NCI-H526 (cell line): ENCODE measurements at regions not wholly inside any gene's neighbourhood (a gene's known extent, or its start where the extent isn't known, plus 50 kb on each side); places are given as distances from the start of the nearest gene placed in this dataset.

ENCODE experiments used
- DNase-seq, 2 experiments: peaks; one replicate each; lab custom pipeline; 2025; lab: John Stamatoyannopoulos, UW

DNA sequence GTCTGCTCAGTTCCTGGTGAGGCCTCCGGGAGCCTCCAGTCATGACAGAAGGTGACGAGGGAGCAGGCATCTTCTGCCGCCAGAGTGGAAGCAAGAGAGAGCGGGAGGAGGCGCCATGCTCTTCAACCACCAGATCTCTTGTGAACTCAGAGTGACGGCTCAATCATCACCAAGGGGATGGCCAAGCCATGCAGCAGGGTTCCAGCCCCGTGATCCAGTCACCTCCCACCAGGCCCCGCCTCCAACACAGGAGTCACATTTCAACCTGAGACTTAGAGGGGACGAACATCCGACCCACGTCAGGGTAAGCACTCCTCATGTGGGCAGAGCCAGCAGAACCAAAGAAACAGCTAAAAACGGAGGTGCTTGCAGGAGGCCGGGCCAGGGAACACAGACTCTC lies 1470.5 kb downstream of the BRD1 start:
- DNase-seq: no peak

DNA sequence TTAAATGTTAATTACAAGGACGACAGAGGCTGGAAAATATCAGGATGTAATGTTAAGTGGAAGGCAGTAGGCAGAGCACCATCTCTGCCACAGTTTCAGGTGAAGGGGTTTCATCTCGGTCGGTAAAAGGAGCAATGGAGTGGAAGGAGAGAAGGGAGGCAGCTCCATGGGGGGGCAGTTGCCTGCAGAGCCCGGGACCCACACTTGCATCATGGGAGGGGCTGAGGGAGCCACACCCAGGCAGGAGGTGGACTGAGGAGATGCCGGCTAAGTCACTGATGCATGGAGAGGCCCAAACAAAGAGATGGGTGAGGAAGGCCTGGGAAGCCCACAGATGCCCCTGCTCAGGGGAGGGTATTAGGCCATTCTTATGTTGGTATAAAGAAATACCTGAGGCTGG lies 1470.9 kb downstream of the BRD1 start:
- DNase-seq: no peak

DNA sequence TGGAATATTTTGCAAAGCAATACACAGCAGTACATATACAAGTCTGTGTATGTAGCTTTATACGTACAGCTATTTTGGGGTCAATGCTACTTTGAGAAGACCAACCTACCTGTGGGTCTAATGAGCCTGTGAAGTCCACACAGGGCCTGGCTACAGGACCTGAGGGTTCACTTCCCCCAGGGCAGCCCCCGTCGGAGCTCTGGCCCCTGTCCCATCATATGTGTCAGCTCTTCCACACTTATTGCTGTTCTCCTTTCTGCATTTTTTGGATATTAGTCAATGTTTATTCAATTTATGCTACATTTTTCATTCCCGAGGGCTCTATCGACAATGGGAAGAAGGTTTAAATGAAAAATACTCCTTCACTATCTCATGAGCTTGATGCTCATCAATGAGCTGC lies 1473.6 kb downstream of the BRD1 start:
- no peak for DNase-seq

DNA sequence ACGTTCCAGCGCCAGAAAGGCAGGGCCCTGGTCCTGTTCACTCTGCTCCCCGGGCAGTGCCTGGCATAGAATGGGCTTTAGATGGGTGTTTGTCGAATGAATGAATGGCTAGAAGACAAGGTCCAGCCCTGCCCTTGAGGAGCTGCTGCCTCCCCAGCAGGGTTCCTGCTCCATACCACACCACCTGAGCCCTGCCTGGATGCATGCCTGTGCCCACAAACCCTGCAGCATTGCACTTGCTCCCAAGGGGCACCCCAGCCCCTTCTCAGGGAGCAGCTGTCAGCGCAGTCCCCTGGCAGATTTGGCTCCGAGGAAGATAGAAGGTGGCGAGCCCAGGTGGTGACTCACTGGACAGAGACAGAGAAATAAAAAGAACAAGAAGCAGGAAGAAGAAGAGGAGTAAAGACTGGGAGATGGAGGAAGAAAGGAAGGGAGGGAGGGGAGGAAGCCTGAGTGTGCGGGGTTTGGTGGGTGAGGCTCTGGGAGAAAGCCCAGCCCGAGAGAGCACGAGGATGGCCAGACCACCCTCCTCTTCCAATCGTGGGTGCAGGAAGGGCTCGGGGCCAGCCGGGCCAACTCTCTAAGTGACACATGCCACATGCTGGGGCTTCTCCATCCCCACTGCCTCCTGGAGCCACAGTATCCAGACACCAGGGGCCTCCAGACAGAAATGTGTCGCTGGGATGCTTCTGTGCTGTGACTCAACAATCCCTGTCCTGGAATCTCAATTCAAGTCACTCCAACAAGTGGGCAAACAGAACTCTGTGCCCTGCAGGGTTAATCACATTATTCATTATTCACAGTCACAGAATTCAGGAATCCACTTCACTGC lies 1474.3 kb downstream of the BRD1 start:
- DNase-seq: no peak

DNA sequence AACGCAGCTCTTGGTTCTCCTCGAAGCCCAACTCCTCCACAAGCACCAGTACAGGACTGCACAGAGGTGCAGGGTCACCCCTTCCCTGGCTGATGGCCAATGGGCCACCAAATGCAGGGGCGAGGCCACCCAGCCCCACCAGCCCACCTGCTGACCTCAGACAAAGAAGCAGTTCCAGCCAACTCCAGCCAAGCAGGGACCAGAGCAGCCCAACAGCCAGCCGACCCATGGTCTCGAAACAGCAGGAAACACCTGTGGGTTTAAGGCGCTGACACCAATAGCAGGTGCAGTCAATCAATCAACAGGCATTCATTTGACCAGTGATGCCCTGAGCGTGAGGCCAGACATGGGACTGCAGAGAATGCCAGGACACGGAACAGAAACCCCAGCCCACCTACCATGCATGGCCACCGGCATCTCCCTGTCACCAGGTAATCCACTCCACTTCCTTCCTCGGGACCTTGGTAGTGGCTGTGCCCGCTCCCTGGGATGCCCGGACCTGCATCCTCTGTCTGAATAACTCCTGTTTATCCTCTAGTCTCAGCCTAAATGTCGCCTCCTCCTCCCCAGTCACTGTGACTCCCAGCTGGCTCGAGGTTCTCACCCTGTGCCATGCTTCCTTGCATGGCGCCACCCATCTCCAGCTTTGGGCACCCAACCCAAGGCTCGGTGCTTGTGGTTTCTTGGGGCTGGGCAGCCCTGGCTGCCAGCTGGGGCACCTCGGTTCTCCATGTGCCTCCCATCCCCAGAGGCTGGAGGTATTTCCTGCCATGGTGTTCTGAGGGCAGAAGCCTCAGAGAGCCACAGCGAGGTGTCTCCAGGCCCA lies 1475.4 kb downstream of the BRD1 start:
- no peak for DNase-seq

DNA sequence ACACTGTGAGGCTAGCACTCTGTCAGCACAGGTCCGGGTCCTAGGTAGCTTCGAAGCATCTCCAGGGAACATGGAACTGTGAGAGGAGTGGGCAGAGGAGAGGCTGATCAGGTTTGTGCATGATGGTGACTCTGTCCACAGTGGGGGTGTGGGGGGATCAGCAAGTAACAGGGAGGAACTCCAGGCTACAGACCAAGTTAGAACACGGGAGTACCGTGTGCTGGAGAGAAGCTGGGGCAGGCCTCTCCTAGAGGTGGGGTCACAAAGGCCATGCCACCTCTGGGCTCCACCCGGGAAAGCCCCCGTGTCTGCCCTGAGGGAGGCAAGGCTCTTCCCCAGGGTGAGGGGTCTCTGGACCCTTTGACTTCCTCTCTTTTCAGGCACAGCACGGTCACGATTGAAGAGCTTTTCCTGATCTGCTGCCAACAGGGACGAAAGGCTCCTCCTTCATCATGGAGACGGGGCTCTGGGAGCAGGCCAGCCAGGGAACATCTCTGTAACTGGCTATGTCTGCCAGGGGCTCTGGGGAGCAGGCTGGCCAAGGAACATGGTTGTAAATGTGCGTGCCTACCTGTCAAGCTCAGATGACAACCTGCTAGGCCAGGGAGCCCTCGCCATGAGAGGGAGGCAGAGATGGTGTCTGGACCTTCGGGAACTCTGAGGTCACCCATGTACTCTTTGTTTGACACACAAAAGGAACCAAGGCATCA lies 1476.1 kb downstream of the BRD1 start:
- DNase-seq: no peak

DNA sequence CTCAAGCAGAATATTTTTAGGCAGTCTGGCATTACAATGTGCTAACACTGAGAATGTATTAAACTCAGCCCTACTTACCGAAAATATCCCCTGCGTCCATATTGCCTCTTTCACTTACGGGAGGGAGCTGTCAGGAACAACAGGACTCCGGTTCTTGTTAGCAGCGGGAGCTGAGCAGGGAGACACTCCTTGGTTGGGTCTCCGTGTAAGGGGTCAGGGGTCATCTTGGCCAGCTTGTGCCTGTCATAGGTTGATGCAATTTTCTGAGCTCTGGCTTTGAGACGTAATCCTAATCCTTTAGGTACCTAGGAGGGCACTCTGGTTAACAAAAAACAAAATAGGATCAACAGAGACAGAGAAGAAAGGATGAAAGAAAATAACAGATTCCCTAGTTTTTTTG lies 1477.2 kb downstream of the BRD1 start:
- DNase-seq: no peak

DNA sequence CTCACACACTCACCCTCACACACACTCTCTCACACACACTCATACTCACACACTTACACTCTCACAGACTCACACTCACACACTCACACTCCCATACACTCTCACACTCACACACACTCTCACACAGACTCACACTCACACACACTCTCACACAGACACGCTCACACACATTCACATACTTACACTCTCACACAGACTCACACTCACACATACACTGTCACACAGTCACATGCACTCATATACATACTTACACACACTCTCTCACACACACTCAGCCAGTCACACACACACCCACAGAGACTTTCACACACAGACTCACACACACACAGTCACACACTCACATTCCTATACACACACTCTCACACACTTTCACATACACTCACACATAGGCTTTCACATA lies 1478.8 kb downstream of the BRD1 start:
- no peak for DNase-seq

DNA sequence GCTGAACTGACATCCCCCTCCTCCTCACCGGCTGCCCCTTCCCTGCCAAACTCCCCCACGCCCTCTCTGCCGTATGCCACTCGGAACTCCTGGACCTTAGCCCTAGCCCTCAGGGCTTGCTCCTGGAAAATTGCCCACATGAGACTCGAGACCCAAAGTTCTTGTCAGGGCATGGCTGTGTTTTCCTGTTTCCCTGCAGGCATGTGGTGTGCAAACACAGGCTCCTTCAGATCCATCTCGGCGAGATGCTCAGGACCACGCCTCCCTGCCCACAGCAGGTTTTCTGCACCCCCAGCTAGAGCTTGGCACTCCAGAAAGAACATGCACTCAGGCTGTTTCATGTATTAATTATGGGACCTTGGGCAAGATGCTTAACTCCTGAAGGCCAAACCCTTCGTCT lies 1480.4 kb downstream of the BRD1 start:
- DNase-seq: no peak

DNA sequence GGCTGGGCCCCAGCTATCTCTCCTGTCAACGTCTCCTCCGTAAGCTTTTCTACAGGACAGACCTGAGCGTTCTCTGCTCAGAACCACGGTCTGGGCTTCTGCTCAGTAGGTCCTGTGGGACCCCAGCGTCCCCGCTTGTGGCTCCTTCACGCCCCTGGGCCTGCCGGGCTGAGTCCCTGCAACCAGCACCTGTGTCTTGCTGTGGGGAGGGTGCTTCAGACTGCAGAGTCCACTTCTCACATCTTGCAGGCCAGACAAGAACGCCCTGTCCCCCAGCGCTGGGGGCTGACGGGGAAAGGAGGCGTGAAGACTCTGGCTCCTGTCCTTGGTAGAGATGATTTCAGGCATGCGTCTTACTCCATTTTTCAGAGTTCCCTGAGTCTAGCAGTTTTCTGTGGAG lies 1480.8 kb downstream of the BRD1 start:
- DNase-seq: no peak

DNA sequence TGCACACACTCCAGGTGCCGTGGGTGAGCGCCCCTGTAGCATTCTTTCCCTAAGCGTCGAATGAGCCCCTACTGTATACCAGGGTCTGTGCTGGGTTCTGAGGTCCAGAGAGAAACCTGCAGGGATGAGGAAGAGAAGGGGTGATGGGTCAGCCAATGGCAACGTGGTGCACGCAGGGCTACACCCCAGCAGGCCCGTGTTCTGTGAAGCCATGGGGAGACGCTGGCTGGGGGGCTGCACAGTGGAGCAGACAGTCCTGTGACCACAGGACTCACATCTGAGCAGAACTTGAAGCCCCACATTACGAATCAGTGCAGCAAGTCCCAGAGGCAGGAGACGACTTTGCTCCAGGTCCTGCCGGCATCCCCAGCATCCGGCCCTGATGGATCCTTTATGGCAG lies 1481.4 kb downstream of the BRD1 start:
- no peak for DNase-seq

DNA sequence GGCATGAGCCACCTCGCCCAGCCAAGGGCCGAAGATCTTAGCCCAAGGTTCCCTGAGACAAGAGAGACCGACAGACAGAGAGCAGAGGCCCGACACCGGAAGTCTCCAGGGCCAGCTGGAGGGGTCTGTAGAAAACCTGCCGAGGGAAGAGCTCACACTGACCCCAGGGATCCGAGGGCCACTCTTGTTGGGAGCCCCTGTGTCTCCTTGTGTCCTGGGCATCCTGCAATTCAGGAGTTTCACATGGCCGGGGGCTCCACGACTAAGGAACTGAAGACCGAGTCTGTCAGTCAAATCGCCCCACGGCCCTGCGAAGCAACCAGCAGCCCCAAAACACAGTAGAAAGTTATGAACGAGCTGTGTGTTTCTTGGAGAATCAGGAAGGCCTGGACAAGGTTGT lies 1482.0 kb downstream of the BRD1 start:
- DNase-seq: no peak

DNA sequence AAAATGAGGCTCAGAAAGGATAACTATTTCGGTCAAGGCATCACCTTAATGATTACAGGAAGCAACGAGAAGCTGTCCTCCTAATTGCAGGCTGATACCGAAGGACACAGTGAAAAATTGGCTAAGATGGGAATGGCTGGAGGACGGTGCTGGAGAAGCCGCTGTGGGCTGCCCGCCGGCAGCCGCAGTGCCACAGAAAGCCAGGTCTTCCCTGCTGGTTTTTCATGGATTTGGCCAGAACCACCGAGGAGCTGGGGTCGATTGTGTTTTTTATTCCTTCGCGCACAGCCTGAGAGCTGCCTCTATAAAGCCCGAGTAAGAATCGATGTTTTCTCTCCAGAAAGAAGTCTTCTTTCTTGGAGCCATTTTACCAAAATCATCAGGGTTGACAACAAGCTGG lies 1484.2 kb downstream of the BRD1 start:
- no peak for DNase-seq

DNA sequence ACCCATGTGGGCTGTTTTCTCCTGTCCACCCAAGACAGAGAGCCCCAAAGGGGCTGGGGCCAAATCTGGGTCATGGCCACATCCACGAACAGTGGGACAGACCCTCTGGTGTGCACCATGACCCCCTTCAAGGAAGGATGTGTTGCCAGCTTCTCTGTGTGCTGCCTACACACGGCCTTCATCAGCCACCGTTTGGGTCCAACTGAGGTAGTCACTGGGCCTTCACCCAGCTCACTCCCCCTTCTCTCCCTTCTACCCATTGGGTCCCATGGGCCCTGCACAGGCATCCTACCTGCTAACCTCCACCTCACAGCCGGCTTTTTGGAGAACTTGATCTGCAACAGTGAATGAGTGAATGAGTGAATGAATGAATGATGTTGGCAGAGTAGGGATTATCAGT lies 1484.9 kb downstream of the BRD1 start:
- DNase-seq: no peak

DNA sequence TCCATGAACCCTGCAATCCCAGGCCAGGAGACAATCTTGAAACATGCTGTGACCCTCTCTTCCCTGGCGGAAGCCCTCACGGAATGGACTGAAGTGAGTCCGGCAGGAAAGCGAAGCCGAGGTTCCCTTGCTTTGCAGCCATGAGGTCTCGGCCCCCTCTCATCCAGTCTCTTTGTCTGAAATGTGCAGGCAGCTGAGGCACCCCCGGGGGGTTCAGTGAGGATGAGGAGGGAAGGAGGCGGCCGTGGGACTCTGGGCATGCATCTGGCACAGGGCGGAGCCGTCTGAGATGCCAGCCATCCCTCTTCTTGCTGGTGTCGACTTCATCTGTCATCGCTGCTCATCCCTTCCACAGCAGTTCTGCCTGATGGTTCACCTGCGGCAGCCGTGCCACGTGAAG lies 1485.7 kb downstream of the BRD1 start:
- DNase-seq: no peak

DNA sequence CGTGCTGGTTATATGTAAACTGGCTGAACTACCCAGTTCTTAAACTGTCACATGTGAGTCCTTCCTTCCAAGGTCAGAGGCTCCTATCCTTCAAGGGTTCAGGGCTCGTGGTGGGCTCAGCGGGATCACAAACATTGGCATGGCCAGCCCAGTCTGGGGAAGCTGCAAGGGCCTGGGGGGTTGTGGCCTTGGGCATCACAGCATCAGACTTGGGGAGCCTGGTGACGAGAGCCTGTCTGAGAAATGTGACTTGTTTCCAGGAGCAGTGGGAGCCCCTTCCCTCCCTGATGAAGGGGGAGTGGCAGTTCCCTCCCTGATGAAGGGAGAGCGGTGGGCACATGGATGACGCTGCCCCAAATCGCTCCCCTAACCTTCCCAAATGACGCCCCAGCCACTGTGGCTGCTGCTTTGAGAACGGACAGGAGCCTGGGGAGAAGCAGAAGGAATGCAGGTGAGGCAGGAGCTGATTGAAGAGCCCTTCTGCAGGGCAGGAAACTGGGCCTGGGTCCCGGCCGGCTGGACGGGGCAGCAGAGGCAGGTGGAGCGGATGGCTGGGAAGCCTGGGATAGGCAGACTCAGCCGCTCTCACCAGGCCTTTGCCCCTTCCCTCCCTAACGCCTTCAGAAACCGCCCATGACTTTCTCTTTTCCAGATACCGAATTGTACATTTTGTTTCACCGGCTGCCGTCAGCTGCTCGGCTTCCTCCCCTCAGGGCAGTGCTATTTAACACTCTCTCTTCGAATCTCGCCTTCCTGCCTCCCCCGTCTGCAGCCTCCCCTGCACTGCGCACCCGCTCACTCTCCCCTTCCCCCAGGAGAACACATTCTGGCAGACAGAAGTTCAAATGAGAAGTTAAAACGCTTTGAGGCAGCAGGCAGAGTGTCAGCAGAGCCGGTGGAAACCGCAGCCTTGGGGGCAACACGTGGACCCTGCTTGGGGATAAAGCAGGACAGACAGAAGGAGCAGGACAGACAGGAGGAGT lies 1486.7 kb downstream of the BRD1 start:
- no peak for DNase-seq

DNA sequence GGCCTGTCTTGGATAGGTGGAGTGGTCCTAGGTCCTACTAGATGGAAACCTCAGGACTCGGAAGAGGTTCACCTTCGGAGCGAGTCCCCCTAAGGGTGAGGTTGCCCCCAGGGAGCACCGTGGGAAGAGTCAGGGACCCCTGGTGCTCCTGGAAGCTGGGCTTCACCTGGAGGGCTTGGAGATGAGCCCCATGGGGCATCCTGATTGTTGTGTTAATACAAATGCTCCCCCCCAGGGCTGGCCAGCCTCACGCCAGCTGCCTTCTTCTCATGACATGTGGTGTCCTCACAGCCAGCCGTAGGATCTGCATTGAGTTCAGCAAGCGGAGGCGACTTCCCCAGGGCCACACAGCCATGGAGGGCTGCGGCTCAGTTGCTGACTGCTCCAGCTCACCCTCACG lies 1487.5 kb downstream of the BRD1 start:
- no peak for DNase-seq

DNA sequence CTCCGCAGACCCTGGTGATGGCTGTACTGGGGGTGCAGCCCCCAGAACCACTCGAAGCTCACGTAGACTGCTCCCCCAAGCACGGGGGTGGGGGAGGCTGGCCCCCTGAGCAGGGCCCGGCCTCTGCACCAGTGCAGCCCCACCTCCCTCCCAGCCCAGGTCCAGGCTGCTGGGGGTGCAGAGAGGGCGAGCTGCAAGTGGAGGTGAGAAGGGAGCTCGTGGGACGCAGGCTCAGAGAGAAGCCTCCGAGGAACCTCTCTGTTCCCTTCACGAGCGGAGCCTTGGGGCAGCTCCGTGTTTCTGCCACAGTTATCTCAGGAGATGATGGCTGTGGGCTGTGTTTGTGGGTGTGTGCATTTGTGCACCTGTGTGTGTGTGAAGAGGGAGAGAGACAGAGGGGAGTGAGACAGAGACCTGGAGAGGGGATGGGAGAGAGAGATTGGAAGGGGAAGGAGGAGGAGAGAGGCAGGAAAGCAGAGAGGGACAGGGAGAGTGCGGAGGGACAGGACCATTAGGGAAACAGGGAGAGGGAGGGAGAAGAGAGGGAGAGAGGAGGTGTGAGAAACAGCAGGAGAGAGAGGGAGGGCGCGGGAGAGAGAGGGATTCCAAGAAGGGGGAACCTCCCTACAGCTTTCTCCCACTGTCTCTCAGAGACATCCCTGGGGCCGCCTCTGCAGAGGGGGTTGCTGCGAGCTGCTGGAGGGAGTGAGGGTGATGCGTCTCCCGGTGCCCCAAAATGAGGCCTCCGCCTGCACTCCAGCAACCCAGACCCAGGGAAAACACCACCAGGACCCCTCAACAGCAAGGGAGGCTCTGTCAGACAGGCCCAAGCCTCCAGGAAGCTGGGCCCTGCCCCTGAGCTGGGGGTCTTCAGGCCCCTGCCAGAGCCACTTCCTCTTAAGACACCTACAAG lies 1488.6 kb downstream of the BRD1 start:
- no peak for DNase-seq

DNA sequence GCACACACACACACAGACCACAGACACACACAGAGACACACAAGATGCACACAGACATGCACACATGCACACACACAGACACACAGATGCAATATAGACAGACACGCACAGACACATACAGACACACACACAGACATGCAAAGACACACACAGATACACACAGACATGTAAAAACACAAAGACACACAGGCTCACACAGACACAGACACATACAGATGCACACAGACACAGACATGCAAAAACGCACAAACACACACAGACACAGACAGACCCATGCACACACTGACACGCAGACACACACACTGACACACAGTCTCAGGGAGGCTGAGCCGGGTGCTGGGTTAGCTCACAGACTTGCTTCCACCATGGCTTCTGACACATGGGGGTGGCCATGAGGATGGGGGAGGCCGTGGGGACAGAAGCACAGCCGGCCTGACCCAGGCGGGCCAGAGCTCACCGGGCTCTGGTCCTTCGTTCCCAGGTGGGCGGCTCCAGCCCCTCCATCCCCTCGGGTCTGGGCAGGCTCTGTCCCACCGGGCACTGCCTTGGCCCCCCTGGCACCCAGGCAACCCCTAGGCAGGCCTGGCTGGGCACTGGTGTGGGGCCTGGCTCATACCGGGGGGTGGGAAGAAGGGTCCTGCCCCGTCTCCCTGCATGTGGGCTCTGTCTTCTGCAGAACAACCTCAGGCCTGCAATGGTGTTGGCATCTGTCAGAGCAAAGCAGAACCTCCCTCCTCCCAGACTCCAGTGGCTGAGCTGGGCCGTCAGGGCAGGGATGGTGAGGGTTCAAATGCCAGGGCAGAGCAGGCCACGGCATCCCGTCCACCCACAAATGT lies 1489.5 kb downstream of the BRD1 start:
- DNase-seq: no peak
